Parathyroid adenoma (tissue), 2 donors: ENCODE measurements at regions not wholly inside any gene's neighbourhood (a gene's known extent, or its start where the extent isn't known, plus 50 kb on each side); places are given as distances from the start of the nearest gene placed in this dataset.

Source experiments
- H2AFZ ChIP-seq: fragments of 300-600 bp; sonication (generic); one replicate; pipeline ENCODE4 v1.7.0; 2017; ENCODE audit warnings: antibody characterized with exemption, mild to moderate bottlenecking
- H3K27ac ChIP-seq: fragments of 300-600 bp; sonication (generic); one replicate; pipeline ENCODE4 v1.7.0; 2017
- H3K27me3 ChIP-seq: fragments of 300-600 bp; sonication (generic); one replicate; pipeline ENCODE4 v1.7.0; 2017; ENCODE audit warnings: low read length; ENCODE audit not compliant: control insufficient read depth, insufficient read depth
- H3K36me3 ChIP-seq: fragments of 300-600 bp; sonication (generic); one replicate; pipeline ENCODE4 v1.7.0; 2017; ENCODE audit warnings: low read length; ENCODE audit not compliant: control insufficient read depth, insufficient read depth
- H3K4me1 ChIP-seq: fragments of 300-600 bp; sonication (generic); one replicate; pipeline ENCODE4 v1.7.0; 2017; ENCODE audit warnings: control low read depth
- H3K4me2 ChIP-seq: fragments of 300-600 bp; sonication (generic); one replicate; pipeline ENCODE4 v1.7.0; 2017; ENCODE audit warnings: low read length
- H3K4me3 ChIP-seq: fragments of 300-600 bp; sonication (generic); one replicate; pipeline ENCODE4 v1.7.0; 2017; ENCODE audit warnings: low read depth, low read length
- H3K79me2 ChIP-seq: fragments of 300-600 bp; sonication (generic); one replicate; pipeline ENCODE4 v1.7.0; 2017; ENCODE audit warnings: control low read depth
- H3K9ac ChIP-seq: fragments of 300-600 bp; sonication (generic); one replicate; pipeline ENCODE4 v1.7.0; 2017; ENCODE audit warnings: mild to moderate bottlenecking
- H3K9me3 ChIP-seq: fragments of 300-600 bp; sonication (generic); one replicate; pipeline ENCODE4 v1.7.0; 2017; ENCODE audit warnings: low read length; ENCODE audit not compliant: control insufficient read depth
- CTCF ChIP-seq: fragments of 300-600 bp; sonication (generic); IDR thresholded peaks from one replicate; pipeline ENCODE4 v1.7.0; 2017; ENCODE audit warnings: antibody characterized with exemption, mild to moderate bottlenecking
- donor health status: primary hyperparathyroidism.

DNA sequence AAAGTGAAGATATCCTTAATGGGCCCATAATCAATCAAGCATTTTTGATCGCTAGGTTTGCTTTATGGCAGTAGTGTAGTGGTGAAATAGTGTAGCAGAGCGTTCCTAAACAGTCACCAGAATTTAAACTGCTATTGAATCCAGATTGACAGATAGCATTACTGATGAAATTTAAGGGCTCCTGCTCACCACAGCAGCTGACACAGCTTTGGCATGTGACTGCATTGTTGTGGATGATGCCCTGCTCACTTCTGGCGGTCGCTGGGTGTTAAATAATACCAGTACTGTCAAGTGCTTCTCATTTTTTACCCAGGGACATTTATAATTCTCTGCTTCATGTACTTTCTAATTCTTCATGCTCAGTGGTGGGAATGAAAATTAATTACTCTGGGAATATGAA lies 102.0 kb upstream of the ARHGAP24 start:
- Histone ChIP-seq H3K4me3 (no peak overlapping the region), H3K79me2 (no peaks in the 10 kb centered on the region), H3K4me1 (no peaks in the 10 kb centered on the region), H3K27ac (no peak overlapping the region), H3K4me2 (no peak overlapping the region), H3K36me3 (no peaks in the 10 kb centered on the region), H3K9me3 (no peaks in the 10 kb centered on the region), H3K9ac (no peak overlapping the region), H2AFZ (no peak overlapping the region), H3K27me3 (no peaks in the 10 kb centered on the region)
- TF ChIP-seq CTCF = no peak

DNA sequence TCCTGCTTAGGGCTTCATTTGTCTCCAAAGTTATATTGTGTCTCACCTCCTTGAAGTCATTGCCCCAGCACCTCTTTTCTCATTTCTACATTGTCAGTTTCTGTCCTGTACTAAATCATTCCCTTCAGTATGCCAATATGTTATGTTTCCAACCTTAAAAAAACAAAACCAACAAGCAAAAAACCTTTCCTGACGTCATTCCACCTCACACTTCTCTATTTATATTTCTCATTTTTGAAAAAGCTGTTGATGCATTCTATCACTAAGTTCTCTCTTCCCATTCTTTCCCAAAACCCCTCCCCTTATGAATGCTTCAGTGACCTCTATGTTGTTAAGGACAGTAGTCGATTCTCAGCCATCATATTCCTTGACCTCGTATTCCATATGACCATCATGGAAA lies 98.7 kb upstream of the ARHGAP24 start:
- Histone ChIP-seq H3K27ac (no peak overlapping the region), H3K4me2 (no peak overlapping the region), H3K27me3 (no peaks in the 10 kb centered on the region), H3K4me1 (no peaks in the 10 kb centered on the region), H3K9ac (no peak overlapping the region), H2AFZ (no peak overlapping the region), H3K36me3 (no peaks in the 10 kb centered on the region), H3K4me3 (no peak overlapping the region), H3K79me2 (no peaks in the 10 kb centered on the region), H3K9me3 (no peaks in the 10 kb centered on the region)
- TF ChIP-seq CTCF = no peak

- Histone ChIP-seq H3K9me3 (no peaks in the 10 kb centered on the region), H3K4me1 (no peaks in the 10 kb centered on the region), H3K4me3 (no peak overlapping the region), H3K27ac (no peak overlapping the region), H3K36me3 (no peaks in the 10 kb centered on the region), H3K9ac (no peak overlapping the region), H3K79me2 (no peaks in the 10 kb centered on the region), H3K4me2 (no peak overlapping the region), H3K27me3 (no peaks in the 10 kb centered on the region), H2AFZ (no peak overlapping the region)
- no peak for TF ChIP-seq CTCF
Observed at GRCh38 chr4:85381968-85382367, 93.0 kb upstream of the ARHGAP24 start.

GRCh38 chr4:85391071-85391470 lies 83.9 kb upstream of the ARHGAP24 start:
- no peaks in the 10 kb centered on the region for H3K27me3 ChIP-seq
- no peak overlapping the region for H3K4me3 ChIP-seq
- no peak for TF ChIP-seq CTCF
- H3K27ac ChIP-seq = no peak overlapping the region
- no peak overlapping the region for H3K4me2 ChIP-seq
- H3K4me1 ChIP-seq = no peaks in the 10 kb centered on the region
- no peaks in the 10 kb centered on the region for H3K36me3 ChIP-seq
- no peaks in the 10 kb centered on the region for H3K9me3 ChIP-seq
- no peaks in the 10 kb centered on the region for H3K79me2 ChIP-seq
- H2AFZ ChIP-seq = no peak overlapping the region
- no peak overlapping the region for H3K9ac ChIP-seq

DNA sequence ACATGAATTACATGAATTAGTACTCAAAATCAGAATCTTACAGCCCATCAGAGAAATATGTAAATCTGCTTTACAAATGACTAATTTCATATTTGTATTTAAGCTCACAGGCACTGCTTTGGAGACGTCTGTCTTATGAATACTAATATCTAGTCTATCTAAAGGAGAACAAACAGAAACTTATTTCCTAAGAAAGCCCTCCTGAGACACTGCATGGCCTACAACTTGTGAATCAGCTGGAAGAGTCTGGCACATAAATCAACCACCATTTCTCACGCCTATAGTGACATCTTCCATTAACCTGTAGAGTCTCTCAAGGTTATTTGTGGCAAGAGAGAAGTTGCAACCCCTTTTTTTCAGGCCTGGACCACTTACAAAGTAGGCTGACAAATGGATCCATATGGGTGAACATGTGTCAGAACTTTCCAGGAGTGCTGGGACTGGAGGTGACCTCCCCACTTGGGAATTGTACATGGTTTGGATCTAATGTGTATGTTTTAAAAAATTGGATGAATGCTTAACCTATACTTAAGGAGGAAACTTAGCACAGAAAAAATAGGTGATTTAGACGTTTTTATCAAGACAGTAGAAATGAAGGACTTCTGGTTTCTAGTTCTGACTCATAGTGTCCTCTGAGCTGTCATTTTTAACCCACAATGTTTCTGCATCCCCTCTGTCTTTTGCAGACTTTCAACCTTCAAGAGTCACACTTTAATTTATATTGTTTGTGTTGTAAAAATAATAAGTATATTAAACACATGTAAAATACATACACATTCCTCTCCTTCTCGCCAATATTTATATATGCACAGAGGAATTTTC lies 83.2 kb upstream of the ARHGAP24 start:
- TF ChIP-seq CTCF = no peak
- H2AFZ ChIP-seq = no peak overlapping the region
- no peaks in the 10 kb centered on the region for H3K9me3 ChIP-seq
- no peaks in the 10 kb centered on the region for H3K4me1 ChIP-seq
- H3K27ac ChIP-seq = no peak overlapping the region
- no peaks in the 10 kb centered on the region for H3K36me3 ChIP-seq
- no peak overlapping the region for H3K4me2 ChIP-seq
- H3K79me2 ChIP-seq = no peaks in the 10 kb centered on the region
- no peaks in the 10 kb centered on the region for H3K27me3 ChIP-seq
- H3K9ac ChIP-seq = no peak overlapping the region
- H3K4me3 ChIP-seq = no peak overlapping the region
